HK-2 (cell line): ENCODE measurements at regions not wholly inside any gene's neighbourhood (a gene's known extent, or its start where the extent isn't known, plus 50 kb on each side); places are given as distances from the start of the nearest gene placed in this dataset.
A peak's percentile ranks its signal among the peaks of the same experiment; 100 is the strongest.
"Not testable (repeated sequence)": the region's sequence is repeated elsewhere in the genome, so short reads cannot be mapped to it uniquely, and the experiment has no call there.

Experiments
- DNase-seq: peaks from one replicate; pipeline ENCODE4 v3.0.0-alpha.2; 2018; ENCODE audit not compliant: unreplicated experiment

DNA sequence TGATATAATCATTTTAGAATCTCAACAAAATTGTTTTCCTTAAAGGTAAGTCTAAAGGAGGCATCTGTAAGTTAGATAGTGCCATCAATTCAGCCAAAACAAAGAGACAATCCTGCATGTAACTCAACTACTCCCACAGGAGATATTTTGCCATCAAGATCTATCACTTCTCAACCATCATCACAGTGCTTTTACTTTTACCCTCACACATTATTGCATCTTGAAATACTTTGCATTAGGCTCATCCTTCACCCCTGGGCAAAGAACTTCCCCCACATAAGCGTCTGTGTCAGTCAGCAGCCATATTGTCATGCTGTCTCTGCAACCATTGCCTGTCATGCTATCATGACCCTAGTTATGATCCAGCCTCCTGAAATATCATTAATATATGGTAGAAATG is 54.9 kb upstream of the NLGN1 start:
- DNase-seq: no peak

DNA sequence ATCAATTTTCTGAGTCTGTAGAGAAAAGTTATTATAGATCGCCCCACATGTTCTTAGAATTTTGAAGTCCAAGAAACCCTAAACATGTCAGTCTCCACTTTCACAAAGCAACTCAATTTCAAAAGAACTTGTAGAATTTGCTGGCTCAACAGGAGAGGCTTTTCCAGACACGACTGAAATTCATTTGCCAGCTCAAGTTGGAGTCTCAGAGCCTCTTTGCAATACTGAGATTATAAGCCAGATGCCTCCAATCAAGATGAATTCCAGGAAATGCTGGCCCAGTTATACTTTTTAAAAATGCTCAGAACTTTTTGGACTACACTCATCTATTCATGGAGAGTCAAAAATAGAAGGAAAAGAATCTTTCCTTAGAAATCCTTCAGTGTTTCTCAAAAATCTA is 56.9 kb upstream of the NLGN1 start:
- no peak for DNase-seq

DNA sequence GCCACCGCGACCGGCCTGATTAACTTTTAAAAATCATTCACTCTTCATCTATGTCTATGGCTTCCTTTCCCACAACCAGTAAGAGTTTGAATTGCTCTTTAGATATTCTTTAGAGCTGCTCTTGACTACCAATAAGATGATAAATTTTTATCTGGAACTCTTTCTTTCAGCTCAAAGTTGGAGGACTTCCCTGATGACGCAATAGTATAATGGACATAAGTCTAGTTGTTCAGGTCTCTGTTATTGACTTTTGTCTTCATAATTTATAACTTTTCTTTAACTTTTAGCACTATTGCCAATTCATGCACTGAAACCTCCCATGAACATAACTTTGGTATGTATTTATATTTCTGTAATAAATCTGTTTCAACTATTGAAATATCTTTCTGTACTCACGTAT is 61.3 kb upstream of the NLGN1 start:
- DNase-seq: no peak

DNA sequence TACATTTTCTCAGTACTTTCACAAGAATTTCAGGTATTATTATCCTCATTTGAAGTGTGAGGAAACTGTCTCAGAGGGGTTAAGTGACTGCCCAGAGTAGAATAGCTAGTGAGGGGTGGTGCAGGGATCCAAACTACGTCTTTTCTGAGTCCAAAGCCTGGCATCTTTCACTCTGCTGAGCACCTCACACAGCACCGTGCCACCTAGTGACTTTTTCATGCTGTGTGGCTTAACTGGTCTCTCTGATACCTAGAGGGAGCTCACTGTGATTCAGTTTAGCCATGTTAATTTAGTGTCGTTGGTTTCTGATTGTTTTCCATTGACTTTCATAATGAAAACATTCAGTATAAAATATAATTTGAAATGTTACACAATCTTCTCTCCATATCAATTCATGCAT is 91.4 kb upstream of the NLGN1 start:
- no peak for DNase-seq

- DNase-seq: no peak
Measured at GRCh38 chr3:173304182-173304800, 93.3 kb upstream of the NLGN1 start.

GRCh38 chr3:173301647-173302046 is 95.9 kb upstream of the NLGN1 start:
- no peak for DNase-seq

GRCh38 chr3:173289072-173289471 is 108.5 kb upstream of the NLGN1 start:
- no peak for DNase-seq

DNA sequence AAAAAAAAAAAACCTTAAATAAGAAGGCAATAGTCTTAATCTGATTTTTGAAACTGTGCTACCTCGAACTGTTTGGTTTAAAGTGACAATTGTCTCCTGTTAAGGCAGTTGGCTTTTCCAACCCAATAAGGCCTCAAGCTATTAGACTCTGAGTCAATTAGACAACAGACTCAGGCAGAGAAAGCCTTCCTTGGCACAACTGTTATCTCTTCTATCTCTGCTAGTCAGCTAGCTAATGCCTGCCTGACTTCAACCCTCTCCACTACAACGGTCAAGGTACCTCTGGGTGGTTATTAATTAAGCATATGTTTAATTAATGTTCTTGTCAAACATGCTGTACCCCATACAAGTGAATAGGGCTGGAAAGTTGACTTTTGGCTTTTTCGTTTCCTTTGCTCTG is 110.2 kb upstream of the NLGN1 start:
- DNase-seq: no peak

- DNase-seq: not testable (repeated sequence)
Measured at GRCh38 chr3:173286507-173286906, 111.0 kb upstream of the NLGN1 start.

- no peak for DNase-seq
Measured at GRCh38 chr3:173284301-173284700, 113.2 kb upstream of the NLGN1 start.

DNA sequence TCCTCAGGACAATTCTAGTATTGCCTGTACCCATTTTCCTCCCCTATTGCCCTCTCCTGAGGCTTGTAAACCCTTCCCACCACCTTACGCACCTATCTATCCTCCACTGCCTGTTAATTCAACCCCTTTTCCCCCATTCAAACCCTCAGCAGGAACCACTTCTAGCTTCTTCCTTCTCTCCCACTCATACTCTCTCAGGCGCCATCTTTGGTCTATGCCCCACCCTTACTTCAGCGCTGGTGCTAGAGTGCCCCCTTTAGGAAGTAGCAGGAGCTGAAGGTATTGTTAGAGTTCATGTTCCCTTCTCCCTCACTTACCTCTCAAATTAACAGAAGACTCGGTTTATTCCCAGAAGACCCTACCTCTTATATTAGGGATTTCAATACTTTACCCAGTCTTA is 121.8 kb upstream of the NLGN1 start:
- no peak for DNase-seq

GRCh38 chr3:173273838-173274237 is 123.7 kb upstream of the NLGN1 start:
- DNase-seq: no peak

GRCh38 chr3:173268781-173269180 is 127.7 kb upstream of the SPATA16 start:
- no peak for DNase-seq

DNA sequence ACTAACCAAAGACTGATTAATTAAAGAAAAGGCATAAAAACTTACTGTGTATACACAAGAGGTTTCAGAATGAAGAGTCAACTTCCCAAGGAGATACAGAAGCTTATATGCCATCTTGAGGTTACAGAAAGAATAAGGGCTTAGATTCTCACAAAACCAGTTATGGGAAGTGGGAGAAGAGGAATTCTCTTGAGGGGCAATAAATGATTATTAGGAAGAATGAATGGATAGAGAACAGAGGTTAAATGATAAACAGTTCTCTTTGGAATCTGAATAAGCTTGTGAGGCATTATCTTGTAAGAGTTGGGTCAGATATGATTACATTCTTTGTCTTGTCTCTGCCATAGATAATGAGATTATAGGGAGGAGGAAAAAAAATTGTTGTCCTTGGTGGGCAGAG is 126.7 kb upstream of the SPATA16 start:
- no peak for DNase-seq

- no peak for DNase-seq
Measured at GRCh38 chr3:173266441-173266840, 125.4 kb upstream of the SPATA16 start.

GRCh38 chr3:173258697-173259096 is 117.7 kb upstream of the SPATA16 start:
- no peak for DNase-seq

- no peak for DNase-seq
Measured at GRCh38 chr3:173257797-173258196, 116.8 kb upstream of the SPATA16 start.

DNA sequence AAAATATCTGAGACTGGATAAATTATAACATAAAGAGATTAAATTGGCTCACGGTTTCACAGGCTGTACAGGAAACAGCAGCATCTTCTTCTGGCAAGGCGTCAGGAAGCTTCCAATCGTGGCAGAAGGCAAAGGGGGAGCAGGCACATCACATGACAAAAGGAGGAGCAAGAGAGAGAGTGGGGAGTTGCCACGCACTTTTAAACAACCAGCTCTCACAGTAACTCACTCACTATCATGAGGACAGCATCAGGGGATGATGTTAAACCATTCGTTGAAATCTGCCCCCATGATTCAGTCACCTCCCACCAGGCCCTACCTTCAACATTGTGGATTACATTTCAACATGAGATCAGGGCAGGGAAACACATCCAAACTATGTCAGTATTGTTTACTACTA is 114.5 kb upstream of the SPATA16 start:
- DNase-seq: no peak

- no peak for DNase-seq
Measured at GRCh38 chr3:173253471-173253870, 112.4 kb upstream of the SPATA16 start.

GRCh38 chr3:173249457-173249856 is 108.4 kb upstream of the SPATA16 start:
- no peak for DNase-seq

DNA sequence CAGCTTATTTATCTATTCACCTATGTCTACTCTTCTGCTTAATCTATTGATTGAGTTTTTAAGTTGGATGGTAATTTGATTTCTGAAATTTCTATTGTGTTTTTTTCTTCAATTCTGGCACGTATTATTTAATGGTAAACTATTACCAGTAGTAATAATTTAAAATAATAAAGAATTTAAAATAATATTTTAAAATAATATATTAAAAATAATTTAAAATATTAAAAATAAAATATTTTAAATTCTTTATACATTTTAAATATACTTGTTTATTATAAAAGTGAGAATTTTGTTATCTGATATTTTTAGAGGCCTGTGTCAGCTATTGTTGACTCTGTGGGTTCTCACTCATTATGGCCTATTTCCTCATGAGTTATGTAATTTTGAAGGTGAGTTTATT is 100.7 kb upstream of the SPATA16 start:
- DNase-seq: no peak

DNA sequence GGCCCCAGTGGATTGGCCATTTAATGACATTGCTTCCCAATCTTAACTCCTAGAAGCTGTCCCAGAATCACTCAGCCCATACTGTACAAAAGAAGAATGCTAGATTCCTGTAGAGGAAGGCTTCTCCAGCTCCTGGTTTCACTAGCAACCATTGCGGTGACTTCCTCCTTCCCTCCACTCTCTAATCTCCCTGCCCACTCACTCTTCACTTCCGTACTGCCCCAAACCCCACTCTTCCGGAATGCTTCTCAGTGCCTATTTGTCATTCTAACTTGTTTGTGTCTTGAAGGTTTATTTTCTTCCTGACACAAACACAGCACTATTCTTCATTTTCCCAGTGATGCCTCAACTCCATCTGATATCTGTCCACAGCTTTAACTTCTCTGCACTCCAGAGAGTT is 97.1 kb upstream of the SPATA16 start:
- DNase-seq: no peak

DNA sequence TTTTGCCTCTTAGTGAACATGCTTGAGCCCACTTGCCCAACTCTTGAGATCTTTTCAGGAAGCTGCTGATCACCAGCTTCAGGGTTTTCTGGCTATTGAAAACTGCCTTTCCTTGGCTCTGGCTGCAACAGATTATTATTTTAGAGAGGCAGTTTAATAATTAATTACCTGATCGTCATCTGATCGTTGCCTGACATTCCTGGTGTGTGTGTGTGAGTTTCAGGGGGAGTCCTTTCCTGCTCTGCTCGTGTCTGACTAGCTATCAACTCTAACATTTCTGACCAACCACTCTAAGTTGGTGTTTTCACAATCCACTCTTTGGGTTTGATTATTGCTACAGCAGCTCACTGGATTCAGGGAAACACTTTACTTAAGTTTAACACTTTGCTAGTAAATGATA is 84.3 kb upstream of the SPATA16 start:
- DNase-seq: no peak

DNA sequence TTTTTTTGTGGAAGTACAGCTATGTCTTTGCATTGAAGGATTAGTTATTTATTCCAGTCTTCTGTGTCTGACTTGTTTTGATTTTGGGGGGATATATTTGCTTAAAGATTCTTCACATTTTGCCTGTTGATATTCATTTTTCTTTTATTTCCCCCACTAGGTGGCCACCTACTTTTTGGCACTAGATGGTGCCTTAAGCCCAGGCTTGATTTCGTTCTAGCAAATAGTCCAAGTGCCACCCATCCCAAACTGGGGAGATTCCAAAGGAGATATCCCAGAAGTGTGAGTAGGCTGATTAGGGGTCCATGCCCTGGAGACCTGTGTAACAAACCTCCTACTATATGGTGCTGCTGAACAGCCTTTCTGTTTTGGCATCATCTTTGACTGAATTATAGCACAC is 80.0 kb upstream of the SPATA16 start:
- no peak for DNase-seq

DNA sequence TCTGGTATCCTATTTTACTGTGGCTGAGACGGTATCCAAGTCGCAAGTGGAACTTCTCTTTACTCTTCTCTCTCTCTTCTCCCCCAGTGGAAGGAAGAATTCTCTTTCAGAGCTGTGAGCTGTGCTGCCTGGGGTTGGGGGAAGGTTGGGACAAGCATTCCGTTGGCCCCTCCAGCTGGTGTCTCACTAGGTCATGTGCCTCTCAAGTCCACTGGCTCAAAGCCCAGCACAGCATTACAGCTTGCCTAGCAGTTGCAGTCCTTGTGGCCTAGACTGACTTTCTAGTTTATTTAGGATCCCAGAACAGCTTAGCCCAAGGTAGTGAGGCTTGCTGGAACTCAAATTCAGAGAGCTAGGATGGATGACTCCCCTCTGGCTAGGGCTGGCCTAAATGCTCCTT is 76.1 kb upstream of the SPATA16 start:
- DNase-seq: peak; percentile 14
